ENCODE measurements at regions not wholly inside any gene's neighbourhood (a gene's known extent, or its start where the extent isn't known, plus 50 kb on each side); places are given as distances from the start of the nearest gene placed in this dataset.

DNA sequence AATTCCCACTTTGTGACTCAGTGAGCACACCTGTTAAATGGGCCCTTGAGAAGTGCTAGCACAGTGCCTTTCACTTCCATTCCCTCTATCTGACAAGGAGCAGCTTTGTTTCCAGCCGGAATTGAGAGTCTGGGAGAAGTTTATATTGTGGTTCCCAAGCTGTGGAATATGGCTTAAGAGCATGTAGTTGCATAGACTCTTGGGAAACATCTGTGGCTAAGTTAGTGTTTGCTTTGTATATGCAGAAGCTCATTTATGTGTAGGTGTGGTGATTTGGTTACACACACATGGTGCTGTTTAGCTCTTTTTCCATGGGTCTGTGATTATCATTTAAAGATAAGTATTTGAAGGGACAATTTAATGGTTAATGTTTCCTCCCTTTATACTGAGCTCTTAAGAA lies 110.5 kb upstream of the HMHB1 start:
- no peak overlapping the region for H3K4me3 ChIP-seq (ENCODE audit: low read depth, low read length)
- H3K9ac ChIP-seq (ENCODE audit: low read depth, low read length), result no peak overlapping the region
- H3K36me3 ChIP-seq (ENCODE audit: control insufficient read depth, insufficient read depth, low read length), result no peaks in the 10 kb centered on the region
- no peaks in the 10 kb centered on the region for H3K9me3 ChIP-seq (ENCODE audit: control insufficient read depth, insufficient read depth, low read length)
- H3K4me1 ChIP-seq (ENCODE audit: control insufficient read depth, insufficient read depth, low read length), result no peaks in the 10 kb centered on the region
- no peaks in the 10 kb centered on the region for H3K27me3 ChIP-seq (ENCODE audit: control insufficient read depth, insufficient read depth, low read length)

DNA sequence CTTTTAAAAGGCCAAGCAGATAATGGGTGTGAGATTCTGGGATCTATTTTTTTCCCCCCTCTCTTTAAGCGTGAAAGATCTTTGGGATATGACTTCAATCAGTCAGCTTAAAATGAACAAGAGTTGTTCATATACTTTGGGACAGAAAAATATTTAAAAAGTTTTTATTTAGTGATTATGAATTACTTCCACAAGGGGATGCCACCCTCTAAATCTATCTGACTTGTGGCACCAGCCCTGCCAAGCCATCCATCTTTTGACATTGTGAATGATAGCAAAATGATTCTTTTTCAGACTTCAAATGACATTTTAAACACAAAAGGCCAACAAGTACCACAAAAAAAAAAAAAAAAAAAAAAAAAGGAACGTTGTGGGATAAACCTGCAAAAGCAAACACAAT lies 111.0 kb upstream of the HMHB1 start:
- Histone ChIP-seq H3K27me3 (ENCODE audit: control insufficient read depth, insufficient read depth, low read length) (no peaks in the 10 kb centered on the region), H3K9me3 (ENCODE audit: control insufficient read depth, insufficient read depth, low read length) (no peaks in the 10 kb centered on the region), H3K4me3 (ENCODE audit: low read depth, low read length) (no peak overlapping the region)

DNA sequence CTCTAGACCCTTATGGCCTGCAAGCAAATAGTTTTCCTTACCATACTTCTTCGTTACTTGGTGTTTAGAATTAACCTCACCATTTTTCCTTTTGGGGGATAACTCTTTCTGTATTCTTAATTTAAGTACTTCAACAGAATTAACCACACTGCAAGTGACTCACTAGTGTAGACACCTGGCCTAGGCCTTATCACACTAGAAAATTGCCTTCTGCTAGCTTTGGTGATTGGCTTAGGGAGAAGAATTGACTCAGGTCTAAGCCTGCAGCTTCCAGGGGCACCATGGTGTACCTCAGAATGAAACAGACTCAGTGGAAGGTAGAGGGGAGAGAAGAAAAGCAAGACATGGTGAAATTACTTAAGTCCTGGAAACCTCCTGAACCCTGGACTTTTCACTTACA lies 112.8 kb upstream of the HMHB1 start:
- Histone ChIP-seq H3K9ac (ENCODE audit: low read depth, low read length) (no peak overlapping the region), H3K27me3 (ENCODE audit: control insufficient read depth, insufficient read depth, low read length) (no peaks in the 10 kb centered on the region), H3K36me3 (ENCODE audit: control insufficient read depth, insufficient read depth, low read length) (no peaks in the 10 kb centered on the region), H3K4me1 (ENCODE audit: control insufficient read depth, insufficient read depth, low read length) (no peaks in the 10 kb centered on the region), H3K9me3 (ENCODE audit: control insufficient read depth, insufficient read depth, low read length) (no peaks in the 10 kb centered on the region), H3K4me3 (ENCODE audit: low read depth, low read length) (no peak overlapping the region)

More for the DNA sequence above, 111.0 kb upstream of the HMHB1 start:
- no peak overlapping the region for H3K9ac ChIP-seq (ENCODE audit: low read depth, low read length)
- no peaks in the 10 kb centered on the region for H3K36me3 ChIP-seq (ENCODE audit: control insufficient read depth, insufficient read depth, low read length)
- no peaks in the 10 kb centered on the region for H3K4me1 ChIP-seq (ENCODE audit: control insufficient read depth, insufficient read depth, low read length)

DNA sequence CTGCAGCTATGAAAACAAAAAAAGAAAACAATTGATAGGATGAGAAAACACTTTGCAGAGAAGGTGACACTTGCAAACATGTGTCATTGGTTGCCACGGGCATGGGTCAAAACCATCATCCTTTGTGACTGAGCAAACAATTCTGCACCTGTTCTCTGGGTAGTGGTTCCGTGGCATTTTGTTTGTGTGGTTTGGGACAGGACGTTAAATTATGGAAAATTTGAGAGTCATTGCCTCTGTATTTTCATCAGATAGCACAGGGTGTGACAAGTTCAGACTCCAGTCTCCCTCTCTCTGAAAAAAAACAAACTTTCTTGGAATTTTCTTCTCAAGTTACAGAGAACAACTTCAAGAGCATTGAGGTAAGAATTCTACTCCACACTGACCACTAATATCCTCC lies 113.4 kb upstream of the HMHB1 start:
- Histone ChIP-seq H3K9me3 (ENCODE audit: control insufficient read depth, insufficient read depth, low read length) (no peaks in the 10 kb centered on the region), H3K9ac (ENCODE audit: low read depth, low read length) (no peak overlapping the region), H3K36me3 (ENCODE audit: control insufficient read depth, insufficient read depth, low read length) (no peaks in the 10 kb centered on the region), H3K4me3 (ENCODE audit: low read depth, low read length) (no peak overlapping the region), H3K27me3 (ENCODE audit: control insufficient read depth, insufficient read depth, low read length) (no peaks in the 10 kb centered on the region), H3K4me1 (ENCODE audit: control insufficient read depth, insufficient read depth, low read length) (no peaks in the 10 kb centered on the region)

DNA sequence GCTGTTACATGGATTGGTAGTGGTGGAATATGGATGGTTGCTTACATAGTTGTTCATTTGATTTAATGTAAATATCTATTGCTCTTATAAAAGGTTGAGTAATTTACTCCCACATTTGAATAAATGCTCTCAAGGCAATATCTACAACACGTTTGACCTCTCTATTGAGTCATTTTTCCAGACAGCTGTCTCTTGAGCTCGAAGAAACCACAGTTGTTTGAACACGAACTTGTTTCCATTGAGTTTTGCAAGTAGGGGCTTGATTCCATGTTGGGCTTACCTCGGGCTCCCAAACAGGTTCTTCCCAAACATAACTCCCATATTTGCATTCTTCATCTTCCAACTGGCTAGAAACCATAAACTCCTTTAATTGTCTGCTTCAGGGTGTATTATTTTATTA lies 115.0 kb upstream of the HMHB1 start:
- Histone ChIP-seq H3K9ac (ENCODE audit: low read depth, low read length) (no peak overlapping the region), H3K9me3 (ENCODE audit: control insufficient read depth, insufficient read depth, low read length) (no peaks in the 10 kb centered on the region), H3K27me3 (ENCODE audit: control insufficient read depth, insufficient read depth, low read length) (no peaks in the 10 kb centered on the region), H3K4me3 (ENCODE audit: low read depth, low read length) (no peak overlapping the region), H3K36me3 (ENCODE audit: control insufficient read depth, insufficient read depth, low read length) (no peaks in the 10 kb centered on the region), H3K4me1 (ENCODE audit: control insufficient read depth, insufficient read depth, low read length) (no peaks in the 10 kb centered on the region)

DNA sequence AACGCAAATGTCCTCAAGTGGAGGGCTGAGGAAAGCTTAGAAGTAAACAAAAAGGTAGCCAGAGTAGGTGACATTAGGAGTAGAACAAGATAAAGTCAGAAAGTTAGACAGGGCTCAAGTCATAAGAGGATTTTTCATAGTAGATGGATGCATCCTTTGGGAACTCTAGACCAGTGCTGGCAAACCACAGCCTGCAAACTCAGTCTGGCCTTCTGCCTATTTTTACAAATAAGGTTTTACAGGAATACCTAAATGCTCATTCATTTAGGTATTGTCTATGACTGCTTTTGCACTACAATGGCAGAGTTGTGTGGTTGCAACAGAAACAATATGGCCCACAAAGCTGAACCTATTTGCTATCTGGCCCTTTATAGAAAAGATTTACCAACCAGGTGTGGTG lies 116.0 kb upstream of the HMHB1 start:
- Histone ChIP-seq H3K27me3 (ENCODE audit: control insufficient read depth, insufficient read depth, low read length) (no peaks in the 10 kb centered on the region), H3K9me3 (ENCODE audit: control insufficient read depth, insufficient read depth, low read length) (no peaks in the 10 kb centered on the region), H3K4me3 (ENCODE audit: low read depth, low read length) (no peak overlapping the region), H3K36me3 (ENCODE audit: control insufficient read depth, insufficient read depth, low read length) (no peaks in the 10 kb centered on the region), H3K4me1 (ENCODE audit: control insufficient read depth, insufficient read depth, low read length) (no peaks in the 10 kb centered on the region), H3K9ac (ENCODE audit: low read depth, low read length) (no peak overlapping the region)

DNA sequence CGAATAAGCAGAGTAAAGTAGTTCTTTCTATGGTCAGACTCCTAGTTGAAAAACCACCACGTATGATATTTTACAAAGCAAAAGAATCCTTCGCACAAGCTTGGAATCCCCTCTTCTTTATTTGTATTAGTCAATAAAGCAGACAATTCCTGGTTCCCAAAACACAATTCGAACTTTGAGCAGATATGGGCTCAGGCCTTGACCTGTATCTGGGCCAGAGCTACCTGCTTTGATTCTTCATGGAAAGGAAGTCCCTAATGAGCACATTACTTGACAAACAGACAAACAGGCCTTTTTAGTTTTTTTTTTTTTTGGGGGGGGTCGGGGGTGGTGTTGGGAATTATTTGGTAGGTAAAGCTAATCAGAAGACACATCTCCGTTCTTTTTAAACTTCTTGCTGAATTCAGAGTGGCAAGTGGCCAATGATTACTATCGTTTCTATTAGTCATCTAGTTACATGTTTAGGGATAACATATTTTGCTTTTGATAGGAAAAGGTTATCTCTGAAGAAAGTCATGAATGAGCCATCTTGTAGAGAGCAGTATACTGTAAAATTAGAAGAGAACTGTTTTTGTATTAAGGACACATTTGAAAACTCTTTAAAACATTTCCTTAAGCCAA lies 116.6 kb upstream of the HMHB1 start:
- Histone ChIP-seq H3K4me3 (ENCODE audit: low read depth, low read length) (no peak overlapping the region), H3K9ac (ENCODE audit: low read depth, low read length) (no peak overlapping the region), H3K9me3 (ENCODE audit: control insufficient read depth, insufficient read depth, low read length) (no peaks in the 10 kb centered on the region), H3K4me1 (ENCODE audit: control insufficient read depth, insufficient read depth, low read length) (no peaks in the 10 kb centered on the region), H3K36me3 (ENCODE audit: control insufficient read depth, insufficient read depth, low read length) (no peaks in the 10 kb centered on the region), H3K27me3 (ENCODE audit: control insufficient read depth, insufficient read depth, low read length) (no peaks in the 10 kb centered on the region)

DNA sequence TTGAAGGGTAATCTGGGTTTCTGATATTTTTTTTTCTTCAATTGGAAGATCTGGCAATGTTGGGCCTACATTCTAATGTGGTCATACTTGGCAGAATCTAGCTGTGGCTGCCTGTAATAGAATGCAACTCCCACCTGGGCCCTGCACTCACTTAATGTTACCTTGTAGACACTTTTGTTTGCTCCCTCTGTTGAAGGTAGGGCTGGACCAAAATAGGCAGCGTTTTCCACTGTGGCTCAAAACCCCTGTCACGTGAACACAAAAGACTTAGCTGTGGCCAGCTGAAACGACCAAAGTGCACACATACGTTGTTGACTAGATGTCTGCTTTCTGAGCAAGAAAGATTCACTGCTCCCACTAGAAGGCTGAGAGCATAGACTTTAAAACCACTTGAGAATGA lies 117.6 kb upstream of the HMHB1 start:
- Histone ChIP-seq H3K27me3 (ENCODE audit: control insufficient read depth, insufficient read depth, low read length) (no peaks in the 10 kb centered on the region), H3K4me3 (ENCODE audit: low read depth, low read length) (no peak overlapping the region), H3K9ac (ENCODE audit: low read depth, low read length) (no peak overlapping the region), H3K36me3 (ENCODE audit: control insufficient read depth, insufficient read depth, low read length) (no peaks in the 10 kb centered on the region), H3K4me1 (ENCODE audit: control insufficient read depth, insufficient read depth, low read length) (no peaks in the 10 kb centered on the region), H3K9me3 (ENCODE audit: control insufficient read depth, insufficient read depth, low read length) (no peaks in the 10 kb centered on the region)

DNA sequence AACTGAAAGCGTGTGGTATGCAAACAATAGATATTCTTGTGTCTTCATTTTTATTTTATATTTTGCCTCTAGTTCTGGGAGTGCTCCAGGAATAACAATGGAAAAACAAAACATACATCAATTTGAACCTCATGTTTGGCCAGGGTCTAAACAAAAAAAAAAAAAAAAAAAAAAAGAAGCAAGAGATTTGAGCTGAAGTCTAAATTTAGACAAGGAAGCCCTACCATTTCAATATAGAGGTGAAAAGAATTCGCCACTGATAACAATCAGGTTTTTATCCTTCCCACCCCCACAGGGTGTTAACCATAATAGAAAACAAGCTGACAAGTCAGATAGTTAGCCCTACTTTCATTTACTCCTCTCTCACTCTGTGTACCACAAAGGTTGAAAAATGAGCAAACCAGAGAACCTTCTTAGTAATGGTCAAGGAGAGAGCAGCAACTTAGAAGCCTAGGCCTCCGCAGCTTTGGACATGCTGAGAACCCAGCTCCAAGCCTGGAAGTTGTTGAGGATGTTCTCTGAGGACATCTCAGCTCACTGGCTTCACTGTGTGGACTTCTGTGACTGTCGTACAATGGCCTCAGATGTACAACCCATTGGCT lies 118.2 kb upstream of the HMHB1 start:
- H3K9ac ChIP-seq (ENCODE audit: low read depth, low read length), result no peak overlapping the region
- no peaks in the 10 kb centered on the region for H3K27me3 ChIP-seq (ENCODE audit: control insufficient read depth, insufficient read depth, low read length)
- H3K36me3 ChIP-seq (ENCODE audit: control insufficient read depth, insufficient read depth, low read length), result no peaks in the 10 kb centered on the region
- no peaks in the 10 kb centered on the region for H3K4me1 ChIP-seq (ENCODE audit: control insufficient read depth, insufficient read depth, low read length)
- no peak overlapping the region for H3K4me3 ChIP-seq (ENCODE audit: low read depth, low read length)
- H3K9me3 ChIP-seq (ENCODE audit: control insufficient read depth, insufficient read depth, low read length), result no peaks in the 10 kb centered on the region

DNA sequence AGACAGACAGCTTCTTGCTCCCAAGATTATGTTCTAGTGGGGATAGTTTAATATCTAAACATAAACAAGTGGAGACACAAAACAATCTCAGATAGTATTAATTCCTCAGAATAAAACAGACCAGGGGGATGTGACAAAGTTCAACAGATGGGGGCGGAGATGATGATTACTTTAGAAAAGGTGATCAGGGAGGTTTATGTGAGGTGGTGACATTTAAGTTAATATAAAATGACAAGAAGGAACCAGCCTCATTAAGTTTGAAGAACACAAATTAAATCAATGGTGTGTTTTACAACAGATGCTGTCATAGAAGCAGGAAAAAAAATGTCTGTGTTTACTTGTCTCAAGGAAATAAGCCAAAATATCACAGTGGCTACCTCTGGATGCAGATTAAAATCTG lies 119.6 kb upstream of the HMHB1 start:
- no peaks in the 10 kb centered on the region for H3K4me1 ChIP-seq (ENCODE audit: control insufficient read depth, insufficient read depth, low read length)
- H3K9me3 ChIP-seq (ENCODE audit: control insufficient read depth, insufficient read depth, low read length), result no peaks in the 10 kb centered on the region
- no peak overlapping the region for H3K4me3 ChIP-seq (ENCODE audit: low read depth, low read length)
- H3K36me3 ChIP-seq (ENCODE audit: control insufficient read depth, insufficient read depth, low read length), result no peaks in the 10 kb centered on the region
- no peak overlapping the region for H3K9ac ChIP-seq (ENCODE audit: low read depth, low read length)
- no peaks in the 10 kb centered on the region for H3K27me3 ChIP-seq (ENCODE audit: control insufficient read depth, insufficient read depth, low read length)

DNA sequence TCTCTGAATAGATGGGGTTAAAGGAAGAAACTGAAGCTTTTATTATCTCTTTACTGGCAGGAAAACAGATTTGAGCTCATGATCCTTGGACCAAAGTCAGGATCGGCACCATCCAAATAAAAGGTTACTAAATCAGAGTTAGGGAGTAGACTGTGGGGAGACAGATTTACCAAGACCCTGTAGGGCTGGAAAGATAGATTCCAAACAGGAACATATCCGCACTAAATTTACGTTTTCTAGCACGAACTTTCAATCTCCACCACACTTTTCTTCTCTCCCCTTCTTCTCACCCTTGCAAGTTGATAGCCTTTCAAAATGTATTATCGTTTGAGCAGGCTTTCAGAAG lies 120.0 kb upstream of the HMHB1 start:
- Histone ChIP-seq H3K9me3 (ENCODE audit: control insufficient read depth, insufficient read depth, low read length) (no peaks in the 10 kb centered on the region), H3K36me3 (ENCODE audit: control insufficient read depth, insufficient read depth, low read length) (no peaks in the 10 kb centered on the region), H3K4me3 (ENCODE audit: low read depth, low read length) (no peak overlapping the region), H3K9ac (ENCODE audit: low read depth, low read length) (no peak overlapping the region), H3K4me1 (ENCODE audit: control insufficient read depth, insufficient read depth, low read length) (no peaks in the 10 kb centered on the region), H3K27me3 (ENCODE audit: control insufficient read depth, insufficient read depth, low read length) (no peaks in the 10 kb centered on the region)

DNA sequence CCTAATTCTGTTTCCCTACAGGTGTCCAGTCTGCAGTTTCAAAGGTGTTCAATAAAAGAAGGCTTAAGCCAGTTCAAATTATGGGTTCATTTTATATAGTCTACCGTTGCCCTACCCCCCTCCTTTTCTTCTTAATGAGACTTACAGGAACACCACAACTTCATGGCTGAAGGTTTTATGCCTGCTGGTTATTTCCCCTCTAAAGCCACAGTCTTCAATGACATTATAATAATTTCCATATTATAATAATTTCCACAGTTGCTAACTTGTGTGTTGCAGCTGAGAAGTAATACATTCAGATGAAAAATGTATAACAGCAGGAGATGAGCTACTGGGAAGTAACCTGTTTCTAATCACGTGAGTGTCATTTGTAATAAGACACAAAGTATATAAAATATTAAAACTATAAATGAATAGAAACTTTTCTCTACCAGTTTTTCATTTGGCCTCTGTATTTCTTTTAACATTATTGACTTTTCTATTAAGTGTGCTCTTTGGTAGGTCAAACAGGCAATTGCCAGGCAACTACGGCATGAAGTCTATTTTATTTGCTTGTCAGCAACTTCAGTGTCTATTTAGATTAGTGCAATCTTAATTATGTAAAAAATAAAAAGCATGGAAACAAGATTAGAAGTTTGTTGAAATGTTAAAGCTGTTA lies 120.5 kb upstream of the HMHB1 start:
- H3K9me3 ChIP-seq (ENCODE audit: control insufficient read depth, insufficient read depth, low read length), result no peaks in the 10 kb centered on the region
- no peak overlapping the region for H3K4me3 ChIP-seq (ENCODE audit: low read depth, low read length)
- H3K36me3 ChIP-seq (ENCODE audit: control insufficient read depth, insufficient read depth, low read length), result no peaks in the 10 kb centered on the region
- H3K27me3 ChIP-seq (ENCODE audit: control insufficient read depth, insufficient read depth, low read length), result no peaks in the 10 kb centered on the region
- H3K9ac ChIP-seq (ENCODE audit: low read depth, low read length), result no peak overlapping the region
- no peaks in the 10 kb centered on the region for H3K4me1 ChIP-seq (ENCODE audit: control insufficient read depth, insufficient read depth, low read length)
